Neural progenitor cell (in vitro differentiated cells): ENCODE measurements at regions not wholly inside any gene's neighbourhood (a gene's known extent, or its start where the extent isn't known, plus 50 kb on each side); places are given as distances from the start of the nearest gene placed in this dataset.
A peak's percentile ranks its signal among the peaks of the same experiment; 100 is the strongest.

ENCODE experiments used
- DNase-seq: peaks from one replicate; pipeline ENCODE4 v3.0.0-alpha.2; 2016; ENCODE audit warnings: low spot score
- H2AFZ ChIP-seq: fragments of 200-600 bp; sonication (generic); replicated peaks from 2 replicates; pipeline ENCODE4 v1.6.1; 2016; ENCODE audit warnings: antibody characterized with exemption
- H3F3A ChIP-seq: fragments of 200-600 bp; sonication (generic); 2 replicates; pipeline ENCODE4 v1.6.1; 2016; ENCODE audit warnings: antibody characterized with exemption, low read depth
- H3K27ac ChIP-seq: fragments of 200-600 bp; sonication (generic); 2 replicates; pipeline ENCODE4 v1.5.1; 2016; ENCODE audit warnings: mild to moderate bottlenecking
- H3K27me3 ChIP-seq: fragments of 200-600 bp; sonication (generic); 2 replicates; pipeline ENCODE4 v1.6.1; 2016; ENCODE audit warnings: mild to moderate bottlenecking, moderate library complexity
- H3K36me3 ChIP-seq: fragments of 200-600 bp; sonication (generic); 2 replicates; pipeline ENCODE4 v1.5.1; 2016
- H3K4me1 ChIP-seq: fragments of 200-600 bp; sonication (generic); 2 replicates; pipeline ENCODE4 v1.6.1; 2016; ENCODE audit warnings: mixed run types
- H3K4me2 ChIP-seq: fragments of 200-600 bp; sonication (generic); 2 replicates; pipeline ENCODE4 v1.6.1; 2016
- H3K4me3 ChIP-seq: fragments of 200-600 bp; sonication (generic); 2 replicates; pipeline ENCODE4 v1.5.1; 2016
- H3K79me2 ChIP-seq: fragments of 200-600 bp; sonication (generic); 2 replicates; pipeline ENCODE4 v1.6.1; 2016; ENCODE audit warnings: low read depth
- H3K9ac ChIP-seq: fragments of 200-600 bp; sonication (generic); 2 replicates; pipeline ENCODE4 v1.6.1; 2016
- H3K9me3 ChIP-seq: fragments of 200-600 bp; sonication (generic); 2 replicates; pipeline ENCODE4 v1.5.1; 2016; ENCODE audit warnings: low read depth
- H4K20me1 ChIP-seq: fragments of 200-600 bp; sonication (generic); 2 replicates; pipeline ENCODE4 v1.6.1; 2016; ENCODE audit warnings: low read depth
- H3K27ac Mint-ChIP-seq: 3 replicates; pipeline ENCODE4 v1.8.0; 2021; ENCODE audit warnings: mixed read lengths
- H3K27me3 Mint-ChIP-seq: 2 replicates; pipeline ENCODE4 v1.8.0; 2022; ENCODE audit warnings: low read depth, mild to moderate bottlenecking, inconsistent platforms, moderate library complexity, mixed read lengths; ENCODE audit not compliant: insufficient read depth
- H3K36me3 Mint-ChIP-seq: 3 replicates; pipeline ENCODE4 v1.8.0; 2021; ENCODE audit warnings: mixed read lengths
- H3K4me1 Mint-ChIP-seq: 3 replicates; pipeline ENCODE4 v1.8.0; 2021; ENCODE audit warnings: mixed read lengths
- H3K4me3 Mint-ChIP-seq: 3 replicates; pipeline ENCODE4 v1.8.0; 2021; ENCODE audit warnings: mild to moderate bottlenecking, moderate library complexity, mixed read lengths
- H3K9me3 Mint-ChIP-seq: 3 replicates; pipeline ENCODE4 v1.8.0; 2020; ENCODE audit warnings: mixed read lengths
- EZH2 ChIP-seq: fragments of 200-600 bp; sonication (generic); IDR thresholded peaks from 2 replicates; pipeline ENCODE4 v1.6.1; 2017; ENCODE audit warnings: antibody characterized with exemption, mild to moderate bottlenecking, moderate library complexity
- EZH2phosphoT487 ChIP-seq: fragments of 200-600 bp; sonication (generic); IDR thresholded peaks from 2 replicates; pipeline ENCODE4 v1.6.1; 2017; ENCODE audit warnings: antibody characterized with exemption
- TF ChIP-seq, protein P1 (sequence below): fragments of 200-600 bp; sonication (generic); IDR thresholded peaks from 2 replicates; pipeline ENCODE4 v1.5.1; 2017; ENCODE audit warnings: antibody characterized with exemption, mild to moderate bottlenecking

DNA sequence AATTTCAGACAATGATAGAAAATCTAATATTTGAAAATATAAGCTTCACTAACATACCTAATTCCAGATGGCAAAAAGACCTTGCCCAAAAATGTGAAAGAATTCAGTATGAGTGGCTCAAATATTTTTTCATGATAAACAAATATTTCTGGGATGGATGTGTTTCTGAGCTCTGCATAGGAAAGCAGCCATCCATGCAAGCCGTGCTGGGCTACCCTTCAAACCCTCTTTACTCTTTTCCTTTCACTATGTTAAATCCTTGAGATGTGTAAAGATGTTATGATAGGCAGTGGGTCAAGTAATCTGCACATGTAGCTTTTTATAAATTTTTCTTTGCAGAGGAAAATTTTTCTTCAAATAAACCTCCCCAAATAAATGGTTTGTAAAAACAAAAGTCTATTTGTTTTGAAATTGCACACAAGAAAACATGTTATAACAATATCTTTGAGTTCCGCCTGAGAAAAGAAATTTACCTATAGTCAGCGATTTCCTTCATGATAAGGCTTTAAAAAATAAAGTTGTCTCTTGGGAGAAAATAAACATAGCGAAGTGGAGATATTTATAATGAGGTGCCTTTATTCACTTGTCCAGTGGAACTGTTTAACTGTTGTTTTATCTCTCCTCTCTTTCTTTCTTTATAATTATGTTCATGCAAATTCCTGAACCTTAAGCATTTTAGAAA is 154.3 kb upstream of the PITX1 start:
- Histone ChIP-seq H3K4me1 (peaks cover 10% of the 10 kb centered on the region), H4K20me1 (no peaks in the 10 kb centered on the region), H3K4me3 (no peak overlapping the region), H3K27me3 (peaks cover 66% of the 10 kb centered on the region), H3K9ac (no peak overlapping the region), H3K9me3 (no peaks in the 10 kb centered on the region), H2AFZ (no peak overlapping the region), H3K4me2 (no peak overlapping the region), H3K27ac (no peak overlapping the region), H3F3A (peaks cover 8% of the 10 kb centered on the region), H3K79me2 (no peaks in the 10 kb centered on the region), H3K36me3 (no peaks in the 10 kb centered on the region)
- peaks cover 11% of the 10 kb centered on the region for H3K27me3 Mint-ChIP-seq
- no peak for TF ChIP-seq EZH2phosphoT487
- TF ChIP-seq EZH2: no peak
- TF ChIP-seq, protein P1, sequence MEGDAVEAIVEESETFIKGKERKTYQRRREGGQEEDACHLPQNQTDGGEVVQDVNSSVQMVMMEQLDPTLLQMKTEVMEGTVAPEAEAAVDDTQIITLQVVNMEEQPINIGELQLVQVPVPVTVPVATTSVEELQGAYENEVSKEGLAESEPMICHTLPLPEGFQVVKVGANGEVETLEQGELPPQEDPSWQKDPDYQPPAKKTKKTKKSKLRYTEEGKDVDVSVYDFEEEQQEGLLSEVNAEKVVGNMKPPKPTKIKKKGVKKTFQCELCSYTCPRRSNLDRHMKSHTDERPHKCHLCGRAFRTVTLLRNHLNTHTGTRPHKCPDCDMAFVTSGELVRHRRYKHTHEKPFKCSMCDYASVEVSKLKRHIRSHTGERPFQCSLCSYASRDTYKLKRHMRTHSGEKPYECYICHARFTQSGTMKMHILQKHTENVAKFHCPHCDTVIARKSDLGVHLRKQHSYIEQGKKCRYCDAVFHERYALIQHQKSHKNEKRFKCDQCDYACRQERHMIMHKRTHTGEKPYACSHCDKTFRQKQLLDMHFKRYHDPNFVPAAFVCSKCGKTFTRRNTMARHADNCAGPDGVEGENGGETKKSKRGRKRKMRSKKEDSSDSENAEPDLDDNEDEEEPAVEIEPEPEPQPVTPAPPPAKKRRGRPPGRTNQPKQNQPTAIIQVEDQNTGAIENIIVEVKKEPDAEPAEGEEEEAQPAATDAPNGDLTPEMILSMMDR: no peak
- H3K36me3 Mint-ChIP-seq: no peaks in the 10 kb centered on the region
- H3K4me3 Mint-ChIP-seq: no peak overlapping the region
- H3K9me3 Mint-ChIP-seq: no peaks in the 10 kb centered on the region
- no peak overlapping the region for H3K27ac Mint-ChIP-seq
- DNase-seq: no peak
- H3K4me1 Mint-ChIP-seq: peaks cover 23% of the 10 kb centered on the region

DNA sequence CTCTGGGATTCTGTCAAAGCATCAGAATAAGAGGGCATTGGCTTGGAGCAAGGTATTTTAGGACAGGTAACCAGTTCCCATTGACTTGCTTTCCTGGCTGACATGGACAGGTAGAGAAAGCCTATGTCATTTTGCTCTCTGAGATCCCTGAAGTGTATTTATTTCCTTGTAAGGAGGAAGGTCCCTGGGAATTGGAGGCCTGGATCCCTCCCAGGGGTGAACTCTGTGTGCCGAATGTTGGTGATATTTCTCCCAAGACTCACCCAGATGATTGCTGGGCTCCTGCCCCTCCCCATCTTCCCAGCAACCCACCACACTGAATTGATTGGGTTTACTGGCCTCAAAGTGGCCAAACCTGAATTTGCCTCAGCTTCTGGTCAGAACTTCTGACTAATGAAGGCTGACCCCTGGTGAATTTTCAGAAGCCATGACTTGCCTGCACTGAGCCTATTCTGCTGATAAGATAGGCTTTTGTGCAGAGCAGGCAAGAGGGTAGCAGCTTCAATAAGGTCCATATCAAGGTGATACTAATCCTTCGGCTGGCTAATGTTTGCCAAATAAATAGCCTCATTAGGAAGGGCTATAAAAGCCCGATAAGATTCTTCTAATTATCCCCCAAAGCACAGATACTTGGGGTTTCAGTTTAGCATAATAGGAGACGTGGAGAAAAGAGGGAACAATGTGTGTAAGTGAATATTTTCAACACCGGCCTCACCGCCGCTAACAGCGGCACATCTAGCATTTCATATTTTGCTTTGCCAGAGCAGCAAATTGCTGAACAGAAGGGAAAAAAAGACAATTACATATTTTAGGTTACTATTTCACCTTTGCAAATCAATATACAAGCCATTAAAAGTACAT is 152.9 kb upstream of the PITX1 start:
- Mint-ChIP-seq H3K27ac (peak overlapping the region; percentile 58), H3K36me3 (no peaks in the 10 kb centered on the region), H3K9me3 (no peaks in the 10 kb centered on the region), H3K4me3 (no peak overlapping the region), H3K4me1 (peaks cover 23% of the 10 kb centered on the region), H3K27me3 (peaks cover 13% of the 10 kb centered on the region)
- Histone ChIP-seq H3K9ac (no peak overlapping the region), H3K4me3 (no peak overlapping the region), H3K36me3 (no peaks in the 10 kb centered on the region), H3K27me3 (peaks cover 51% of the 10 kb centered on the region), H3K9me3 (no peaks in the 10 kb centered on the region), H2AFZ (no peak overlapping the region), H4K20me1 (no peaks in the 10 kb centered on the region), H3F3A (peaks cover 8% of the 10 kb centered on the region), H3K79me2 (no peaks in the 10 kb centered on the region), H3K27ac (no peak overlapping the region), H3K4me2 (no peak overlapping the region), H3K4me1 (peaks cover 10% of the 10 kb centered on the region)
- TF ChIP-seq EZH2phosphoT487 (no peak), EZH2 (no peak)
- TF ChIP-seq, protein P1: peak; percentile 9
- peak; percentile 21 for DNase-seq

DNA sequence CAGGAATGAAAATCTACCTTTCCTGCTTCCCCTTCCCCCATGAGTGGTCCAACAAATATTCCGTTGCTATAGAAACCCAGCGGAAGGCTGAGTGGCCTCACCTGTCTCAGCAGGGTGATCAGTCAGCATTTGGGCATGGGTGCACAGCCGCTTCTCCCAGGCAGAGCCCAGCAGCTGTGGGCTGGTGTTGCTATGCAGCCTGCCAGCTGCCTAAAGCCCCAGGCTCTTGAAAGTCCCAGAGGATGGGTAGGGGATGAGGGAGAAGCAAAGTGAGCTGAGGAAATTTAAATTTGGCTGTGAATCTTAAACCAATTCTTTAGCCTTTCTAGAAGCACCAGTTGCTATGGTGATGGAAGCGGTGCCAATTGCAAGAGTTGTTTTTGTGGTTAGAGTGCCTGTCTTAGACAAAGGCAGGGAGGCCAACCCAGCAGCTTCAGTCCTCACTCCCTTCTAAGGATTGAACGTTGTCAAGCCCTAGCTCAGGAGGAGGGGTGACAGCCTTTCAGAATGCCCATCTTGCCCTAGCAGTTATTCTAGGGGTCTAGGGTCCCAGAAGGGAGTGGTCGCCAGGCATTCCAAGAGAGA is 151.5 kb upstream of the PITX1 start:
- Histone ChIP-seq H2AFZ (no peak overlapping the region), H3K79me2 (no peaks in the 10 kb centered on the region), H3K27ac (no peak overlapping the region), H3K4me1 (peaks cover 9% of the 10 kb centered on the region), H3K9ac (no peak overlapping the region), H3K9me3 (no peaks in the 10 kb centered on the region), H4K20me1 (no peaks in the 10 kb centered on the region), H3K27me3 (peaks cover 39% of the 10 kb centered on the region), H3K4me2 (no peak overlapping the region), H3K36me3 (no peaks in the 10 kb centered on the region), H3K4me3 (no peak overlapping the region), H3F3A (peaks cover 4% of the 10 kb centered on the region)
- Mint-ChIP-seq H3K27ac (no peak overlapping the region), H3K36me3 (no peaks in the 10 kb centered on the region), H3K4me1 (peaks cover 17% of the 10 kb centered on the region), H3K4me3 (no peak overlapping the region), H3K9me3 (no peaks in the 10 kb centered on the region), H3K27me3 (peaks cover 15% of the 10 kb centered on the region)
- no peak for DNase-seq
- TF ChIP-seq EZH2: no peak
